ENCODE measurements at regions not wholly inside any gene's neighbourhood (a gene's known extent, or its start where the extent isn't known, plus 50 kb on each side); places are given as distances from the start of the nearest gene placed in this dataset.

- Histone ChIP-seq H3K4me1 (no peaks in the 10 kb centered on the region), H3K36me3 (no peaks in the 10 kb centered on the region), H3K9me3 (no peaks in the 10 kb centered on the region), H3K4me3 (no peak overlapping the region), H3K27me3 (no peaks in the 10 kb centered on the region), H3K27ac (replicated peaks in 1 of 4) (no peak overlapping the region)
- DNase-seq (ENCODE audit: extremely low spot score), result no peak
- TF ChIP-seq POLR2AphosphoS5 (IDR thresholded peaks at IDR 0.05) (no peak), POLR2A (IDR thresholded peaks at IDR 0.05; ENCODE audit: low read depth) (no peak), EP300 (IDR thresholded peaks at IDR 0.05) (no peak)
- TF ChIP-seq, protein P1, sequence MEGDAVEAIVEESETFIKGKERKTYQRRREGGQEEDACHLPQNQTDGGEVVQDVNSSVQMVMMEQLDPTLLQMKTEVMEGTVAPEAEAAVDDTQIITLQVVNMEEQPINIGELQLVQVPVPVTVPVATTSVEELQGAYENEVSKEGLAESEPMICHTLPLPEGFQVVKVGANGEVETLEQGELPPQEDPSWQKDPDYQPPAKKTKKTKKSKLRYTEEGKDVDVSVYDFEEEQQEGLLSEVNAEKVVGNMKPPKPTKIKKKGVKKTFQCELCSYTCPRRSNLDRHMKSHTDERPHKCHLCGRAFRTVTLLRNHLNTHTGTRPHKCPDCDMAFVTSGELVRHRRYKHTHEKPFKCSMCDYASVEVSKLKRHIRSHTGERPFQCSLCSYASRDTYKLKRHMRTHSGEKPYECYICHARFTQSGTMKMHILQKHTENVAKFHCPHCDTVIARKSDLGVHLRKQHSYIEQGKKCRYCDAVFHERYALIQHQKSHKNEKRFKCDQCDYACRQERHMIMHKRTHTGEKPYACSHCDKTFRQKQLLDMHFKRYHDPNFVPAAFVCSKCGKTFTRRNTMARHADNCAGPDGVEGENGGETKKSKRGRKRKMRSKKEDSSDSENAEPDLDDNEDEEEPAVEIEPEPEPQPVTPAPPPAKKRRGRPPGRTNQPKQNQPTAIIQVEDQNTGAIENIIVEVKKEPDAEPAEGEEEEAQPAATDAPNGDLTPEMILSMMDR (IDR thresholded peaks at IDR 0.05), result no peak
- intact Hi-C loops (cut with DNase I), result no loop called here
- WGBS, result 22% methylated on average over 3 of the region's 3 CpGs
Observed at GRCh38 chr6:94401311-94401710, 982.0 kb upstream of the EPHA7 start.

GRCh38 chr6:94394822-94395221, 975.5 kb upstream of the EPHA7 start:
- no peak overlapping the region for H3K27ac ChIP-seq (replicated peaks in 1 of 4)

DNA sequence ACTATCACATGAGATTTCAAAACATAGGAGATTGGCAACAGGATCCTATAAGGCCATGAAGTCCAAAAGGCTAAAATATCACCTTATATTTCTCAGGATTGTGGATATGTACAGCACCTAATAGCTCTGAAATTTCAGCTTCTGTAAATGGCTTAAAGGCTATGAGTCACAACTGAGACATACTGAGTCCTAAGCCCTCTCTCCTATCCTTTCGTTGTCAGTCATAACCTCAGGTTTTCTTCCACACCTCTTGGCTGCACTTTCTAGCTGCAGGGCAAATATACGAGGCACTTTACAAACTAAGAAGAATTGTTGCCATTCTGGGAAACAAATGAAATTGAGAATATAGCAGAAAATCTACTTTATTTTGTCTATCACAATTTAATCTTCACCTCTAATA, 969.9 kb upstream of the EPHA7 start:
- Histone ChIP-seq H3K9me3 (no peaks in the 10 kb centered on the region), H3K36me3 (no peaks in the 10 kb centered on the region), H3K4me1 (no peaks in the 10 kb centered on the region), H3K27me3 (no peaks in the 10 kb centered on the region), H3K27ac (replicated peaks in 1 of 4) (no peak overlapping the region), H3K4me3 (no peak overlapping the region)
- no peak for TF ChIP-seq POLR2AphosphoS5 (IDR thresholded peaks at IDR 0.05)
- TF ChIP-seq POLR2A (IDR thresholded peaks at IDR 0.05; ENCODE audit: low read depth), result no peak
- TF ChIP-seq, protein P1 (IDR thresholded peaks at IDR 0.05), result no peak
- TF ChIP-seq EP300 (IDR thresholded peaks at IDR 0.05), result no peak
- intact Hi-C loops (cut with DNase I), result no loop called here
- DNase-seq (ENCODE audit: extremely low spot score), result no peak
- 69% methylated on average over 2 of the region's 2 CpGs for WGBS

More at GRCh38 chr6:94394822-94395221, 975.5 kb upstream of the EPHA7 start:
- TF ChIP-seq POLR2AphosphoS5 (IDR thresholded peaks at IDR 0.05) (no peak), POLR2A (IDR thresholded peaks at IDR 0.05; ENCODE audit: low read depth) (no peak), EP300 (IDR thresholded peaks at IDR 0.05) (no peak)
- TF ChIP-seq, protein P1 (IDR thresholded peaks at IDR 0.05), result no peak
- H3K36me3 ChIP-seq, result no peaks in the 10 kb centered on the region
- no peaks in the 10 kb centered on the region for H3K4me1 ChIP-seq
- WGBS, result 78% methylated on average over 2 of the region's 2 CpGs
- H3K27me3 ChIP-seq, result no peaks in the 10 kb centered on the region
- no peaks in the 10 kb centered on the region for H3K9me3 ChIP-seq
- intact Hi-C loops (cut with DNase I), result no loop called here
- H3K4me3 ChIP-seq, result no peak overlapping the region
- DNase-seq (ENCODE audit: extremely low spot score), result no peak

DNA sequence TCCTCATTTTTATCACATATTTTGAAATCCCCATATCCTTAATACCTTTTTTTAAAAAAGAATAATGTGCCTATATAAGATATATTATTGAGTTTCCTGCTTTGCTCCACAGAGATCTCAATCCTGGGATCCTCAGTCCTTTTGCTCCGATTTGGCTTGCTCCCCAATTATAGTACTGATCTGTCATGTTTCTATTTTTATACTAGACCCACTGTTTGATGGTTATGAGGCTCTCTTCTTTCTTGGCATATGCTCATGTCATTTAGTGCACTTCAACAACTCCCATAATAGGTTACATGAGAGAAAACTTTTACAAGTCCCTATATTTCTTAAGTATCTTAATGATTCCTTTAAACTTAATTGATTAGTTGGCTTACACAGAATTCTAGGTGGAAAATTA, 958.5 kb upstream of the EPHA7 start:
- Histone ChIP-seq H3K4me3 (no peak overlapping the region), H3K9me3 (no peaks in the 10 kb centered on the region), H3K27ac (replicated peaks in 1 of 4) (no peak overlapping the region), H3K36me3 (no peaks in the 10 kb centered on the region), H3K4me1 (no peaks in the 10 kb centered on the region), H3K27me3 (no peaks in the 10 kb centered on the region)
- TF ChIP-seq EP300 (IDR thresholded peaks at IDR 0.05), result no peak
- 64% methylated on average over 1 of the region's 1 CpG for WGBS
- no peak for DNase-seq (ENCODE audit: extremely low spot score)
- intact Hi-C loops (cut with DNase I), result no loop called here

DNA sequence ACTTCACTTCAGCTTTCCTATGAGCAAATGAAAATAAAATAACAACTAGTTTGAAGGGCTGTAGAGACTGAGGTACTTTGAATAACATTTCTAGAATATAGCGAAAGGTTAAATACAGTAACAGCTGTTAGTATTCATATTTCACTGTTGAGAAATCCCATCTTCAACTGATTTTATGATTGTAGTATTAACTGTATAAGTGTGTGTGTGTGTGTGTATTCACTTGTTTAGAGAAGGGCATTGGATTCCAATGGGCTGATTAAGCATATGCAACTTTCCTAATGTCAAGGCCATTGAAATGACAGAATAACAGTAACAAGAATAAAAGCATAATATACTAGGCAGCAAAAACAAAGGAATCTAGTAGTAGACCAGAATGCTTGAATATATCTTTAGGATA, 957.5 kb upstream of the EPHA7 start:
- no peaks in the 10 kb centered on the region for H3K4me1 ChIP-seq
- WGBS, result 79% methylated on average over 1 of the region's 1 CpG
- TF ChIP-seq, protein P1 (IDR thresholded peaks at IDR 0.05), result no peak
- TF ChIP-seq POLR2AphosphoS5 (IDR thresholded peaks at IDR 0.05), result no peak
- TF ChIP-seq POLR2A (IDR thresholded peaks at IDR 0.05; ENCODE audit: low read depth), result no peak
- no peak for TF ChIP-seq EP300 (IDR thresholded peaks at IDR 0.05)
- no peak overlapping the region for H3K4me3 ChIP-seq
- H3K36me3 ChIP-seq, result no peaks in the 10 kb centered on the region
- intact Hi-C loops (cut with DNase I), result no loop called here
- H3K27me3 ChIP-seq, result no peaks in the 10 kb centered on the region
- H3K9me3 ChIP-seq, result no peaks in the 10 kb centered on the region
- DNase-seq (ENCODE audit: extremely low spot score), result no peak
- H3K27ac ChIP-seq (replicated peaks in 1 of 4), result no peak overlapping the region
